IPS-18a (cell line): ENCODE measurements at regions not wholly inside any gene's neighbourhood (a gene's known extent, or its start where the extent isn't known, plus 50 kb on each side); places are given as distances from the start of the nearest gene placed in this dataset.

Experiments
- H3K27ac ChIP-seq: one replicate; pipeline ENCODE4 v1.5.1; 2013; ENCODE audit warnings: low read length
- H3K27me3 ChIP-seq: one replicate; pipeline ENCODE4 v1.6.1; 2013; ENCODE audit warnings: mild to moderate bottlenecking, low read length; ENCODE audit not compliant: control insufficient read depth, insufficient read depth
- H3K36me3 ChIP-seq: one replicate; pipeline ENCODE4 v1.6.1; 2013; ENCODE audit warnings: low read depth, low read length; ENCODE audit not compliant: control insufficient read depth
- H3K4me1 ChIP-seq: one replicate; pipeline ENCODE4 v1.6.1; 2013; ENCODE audit warnings: low read depth, low read length; ENCODE audit not compliant: control insufficient read depth
- H3K4me3 ChIP-seq: one replicate; pipeline ENCODE4 v1.5.1; 2013; ENCODE audit warnings: low read length
- H3K9ac ChIP-seq: one replicate; pipeline ENCODE4 v1.6.1; 2013; ENCODE audit warnings: mild to moderate bottlenecking, low read length, moderate library complexity
- H3K9me3 ChIP-seq: one replicate; pipeline ENCODE4 v1.6.1; 2013; ENCODE audit warnings: low read depth, low read length; ENCODE audit not compliant: control insufficient read depth

- Histone ChIP-seq H3K27me3 (no peaks in the 10 kb centered on the region), H3K9ac (no peak overlapping the region), H3K27ac (no peak overlapping the region), H3K36me3 (no peaks in the 10 kb centered on the region), H3K4me1 (no peaks in the 10 kb centered on the region), H3K9me3 (no peaks in the 10 kb centered on the region), H3K4me3 (no peak overlapping the region)
Measured at GRCh38 chr16:13756411-13757140, 163.4 kb upstream of the ERCC4 start.

DNA sequence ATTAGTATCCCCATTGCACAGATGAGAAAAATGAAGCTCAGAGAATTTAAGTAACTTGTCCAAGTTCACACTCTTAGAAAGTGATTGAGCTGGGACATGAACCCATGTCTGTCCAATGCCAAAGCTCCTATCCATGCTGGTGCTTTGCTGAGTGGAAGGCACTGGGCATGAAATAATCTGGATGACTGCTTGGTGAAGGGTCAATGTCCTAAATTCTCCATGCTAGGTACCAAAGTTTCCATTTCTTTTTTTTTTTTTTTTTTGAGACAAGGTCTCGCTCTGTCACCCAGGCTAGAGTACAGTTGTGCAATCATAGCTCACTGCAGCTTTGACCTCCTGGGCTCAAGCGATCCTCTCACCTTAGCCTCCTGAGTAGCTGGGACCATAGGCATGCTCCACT is 153.6 kb upstream of the ERCC4 start:
- H3K27me3 ChIP-seq, result no peaks in the 10 kb centered on the region
- no peaks in the 10 kb centered on the region for H3K9me3 ChIP-seq
- no peak overlapping the region for H3K4me3 ChIP-seq
- H3K27ac ChIP-seq, result no peak overlapping the region
- H3K4me1 ChIP-seq, result no peaks in the 10 kb centered on the region
- no peak overlapping the region for H3K9ac ChIP-seq
- no peaks in the 10 kb centered on the region for H3K36me3 ChIP-seq

DNA sequence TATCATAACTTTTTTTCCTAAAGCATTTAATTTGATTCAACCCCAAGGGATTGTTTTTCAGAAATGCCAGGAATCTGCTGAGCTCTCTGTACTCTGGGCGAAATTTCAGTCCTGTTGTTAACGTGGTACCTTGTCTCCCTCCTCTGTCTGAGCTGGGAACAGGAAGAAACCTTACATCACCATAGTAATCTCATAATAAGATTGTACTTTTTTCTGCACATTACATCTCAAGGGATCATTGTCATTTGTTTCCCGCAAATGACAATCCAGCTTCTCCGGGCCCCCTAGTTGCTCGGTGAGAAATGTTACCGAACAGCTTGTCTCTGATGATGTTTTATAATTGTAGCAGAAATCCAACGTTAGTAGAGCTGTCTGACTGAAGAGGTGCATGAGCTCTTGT is 152.7 kb upstream of the ERCC4 start:
- H3K9me3 ChIP-seq, result no peaks in the 10 kb centered on the region
- no peaks in the 10 kb centered on the region for H3K36me3 ChIP-seq
- no peaks in the 10 kb centered on the region for H3K4me1 ChIP-seq
- no peak overlapping the region for H3K4me3 ChIP-seq
- no peak overlapping the region for H3K27ac ChIP-seq
- H3K9ac ChIP-seq, result no peak overlapping the region
- H3K27me3 ChIP-seq, result no peaks in the 10 kb centered on the region

DNA sequence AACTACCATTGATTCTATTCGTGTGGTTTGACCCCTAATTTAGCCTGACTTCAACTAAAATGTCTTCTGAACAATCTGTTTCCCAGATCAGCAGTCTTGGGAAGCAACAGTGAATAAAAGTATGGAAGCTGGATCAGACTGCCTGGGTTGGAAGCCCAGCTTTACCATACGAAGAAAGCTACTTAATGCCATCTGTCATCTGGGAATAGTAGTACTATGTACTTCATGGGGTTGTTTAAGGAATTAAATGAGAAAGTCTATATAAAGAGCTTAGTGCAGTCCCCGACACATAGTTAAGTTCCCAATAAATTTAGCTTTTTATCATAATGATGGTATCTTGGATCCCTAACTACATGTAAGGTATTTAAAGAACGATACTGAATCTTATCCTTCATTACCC is 151.5 kb upstream of the ERCC4 start:
- H3K4me3 ChIP-seq, result no peak overlapping the region
- no peaks in the 10 kb centered on the region for H3K36me3 ChIP-seq
- no peak overlapping the region for H3K9ac ChIP-seq
- H3K27me3 ChIP-seq, result no peaks in the 10 kb centered on the region
- no peak overlapping the region for H3K27ac ChIP-seq
- H3K4me1 ChIP-seq, result no peaks in the 10 kb centered on the region
- no peaks in the 10 kb centered on the region for H3K9me3 ChIP-seq

DNA sequence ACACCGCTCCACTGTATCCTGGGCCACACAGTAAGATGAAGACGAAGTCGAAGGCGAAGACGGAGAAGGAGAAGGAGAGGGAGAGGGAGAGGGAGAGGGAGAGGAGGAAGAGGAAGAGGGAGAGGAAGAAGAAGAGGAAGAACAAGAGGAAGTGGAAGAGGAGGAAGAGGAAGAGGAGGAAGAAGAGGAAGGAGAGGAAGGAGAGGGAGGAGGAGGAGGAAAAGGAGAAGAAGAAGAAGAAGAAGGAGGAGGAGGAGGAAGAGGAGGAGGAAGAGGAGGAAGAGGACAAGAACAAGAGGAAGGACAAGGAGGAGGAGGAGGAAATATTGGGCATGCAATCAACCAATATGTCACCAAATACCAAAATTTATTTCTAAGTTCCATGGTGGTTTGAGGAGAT is 149.5 kb upstream of the ERCC4 start:
- Histone ChIP-seq H3K9ac (no peak overlapping the region), H3K27me3 (no peaks in the 10 kb centered on the region)

GRCh38 chr16:13772782-13773181 is 147.2 kb upstream of the ERCC4 start:
- Histone ChIP-seq H3K27me3 (no peaks in the 10 kb centered on the region), H3K27ac (no peak overlapping the region), H3K9ac (no peak overlapping the region), H3K4me3 (no peak overlapping the region), H3K36me3 (no peaks in the 10 kb centered on the region), H3K4me1 (no peaks in the 10 kb centered on the region), H3K9me3 (peaks cover 5% of the 10 kb centered on the region)

More for the DNA sequence above, 149.5 kb upstream of the ERCC4 start:
- Histone ChIP-seq H3K4me1 (no peaks in the 10 kb centered on the region), H3K9me3 (peaks cover 3% of the 10 kb centered on the region), H3K27ac (no peak overlapping the region), H3K36me3 (no peaks in the 10 kb centered on the region), H3K4me3 (no peak overlapping the region)

DNA sequence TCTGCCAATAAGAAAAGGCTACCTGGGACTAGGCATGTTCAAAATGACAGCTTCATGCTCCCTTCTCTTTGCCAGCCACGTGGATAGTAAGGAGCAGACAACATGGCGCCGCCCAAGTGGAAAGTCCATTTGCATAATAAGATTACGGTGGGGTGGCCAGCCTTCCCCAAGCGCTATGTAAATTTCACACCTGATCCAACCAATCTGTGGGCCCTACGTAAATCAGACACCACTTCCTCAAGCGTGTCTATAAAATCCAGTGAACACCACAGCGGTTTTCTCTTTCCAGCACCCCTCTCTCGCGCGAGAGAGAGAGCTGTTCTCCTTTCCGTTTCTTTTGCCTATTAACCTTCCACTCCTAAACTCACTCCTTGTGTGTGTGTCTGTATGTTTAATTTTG is 140.3 kb upstream of the ERCC4 start:
- Histone ChIP-seq H3K9me3 (peaks cover 5% of the 10 kb centered on the region), H3K27me3 (no peaks in the 10 kb centered on the region), H3K27ac (no peak overlapping the region), H3K4me3 (no peak overlapping the region), H3K36me3 (no peaks in the 10 kb centered on the region), H3K9ac (no peak overlapping the region), H3K4me1 (peaks cover 10% of the 10 kb centered on the region)

GRCh38 chr16:13780406-13781168 is 139.4 kb upstream of the ERCC4 start:
- Histone ChIP-seq H3K4me3 (no peak overlapping the region), H3K4me1 (peaks cover 10% of the 10 kb centered on the region), H3K27ac (no peak overlapping the region)

DNA sequence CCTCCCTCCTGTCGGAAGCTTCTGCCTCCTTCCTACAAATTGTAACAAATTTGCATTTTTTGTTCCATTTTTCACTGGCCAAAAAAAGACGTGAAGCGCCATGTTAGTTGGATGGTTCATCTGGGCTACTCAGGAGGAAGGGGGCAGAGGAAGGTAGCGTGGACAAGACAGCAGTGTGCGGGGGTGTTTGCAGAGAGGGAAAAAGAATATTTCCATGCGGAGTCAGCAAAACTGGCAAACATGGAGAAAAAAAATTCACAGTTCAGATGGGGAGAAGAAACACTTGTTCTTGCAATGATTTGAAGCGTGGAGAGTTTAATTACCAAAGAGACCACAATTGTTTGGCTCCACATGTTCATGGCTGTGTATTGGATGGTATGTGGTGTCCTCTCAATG is 138.8 kb upstream of the ERCC4 start:
- H3K9ac ChIP-seq, result no peak overlapping the region
- peaks cover 10% of the 10 kb centered on the region for H3K4me1 ChIP-seq
- H3K4me3 ChIP-seq, result no peak overlapping the region
- no peaks in the 10 kb centered on the region for H3K27me3 ChIP-seq
- no peaks in the 10 kb centered on the region for H3K36me3 ChIP-seq
- no peak overlapping the region for H3K27ac ChIP-seq
- H3K9me3 ChIP-seq, result no peaks in the 10 kb centered on the region

More at GRCh38 chr16:13780406-13781168, 139.4 kb upstream of the ERCC4 start:
- H3K27me3 ChIP-seq, result no peaks in the 10 kb centered on the region
- peaks cover under 1% of the 10 kb centered on the region for H3K9me3 ChIP-seq
- no peak overlapping the region for H3K9ac ChIP-seq
- no peaks in the 10 kb centered on the region for H3K36me3 ChIP-seq

GRCh38 chr16:13781575-13782338 is 138.2 kb upstream of the ERCC4 start:
- Histone ChIP-seq H3K27ac (no peak overlapping the region), H3K27me3 (no peaks in the 10 kb centered on the region), H3K4me3 (no peak overlapping the region), H3K4me1 (peaks cover 10% of the 10 kb centered on the region), H3K9ac (no peak overlapping the region), H3K36me3 (no peaks in the 10 kb centered on the region), H3K9me3 (no peaks in the 10 kb centered on the region)

DNA sequence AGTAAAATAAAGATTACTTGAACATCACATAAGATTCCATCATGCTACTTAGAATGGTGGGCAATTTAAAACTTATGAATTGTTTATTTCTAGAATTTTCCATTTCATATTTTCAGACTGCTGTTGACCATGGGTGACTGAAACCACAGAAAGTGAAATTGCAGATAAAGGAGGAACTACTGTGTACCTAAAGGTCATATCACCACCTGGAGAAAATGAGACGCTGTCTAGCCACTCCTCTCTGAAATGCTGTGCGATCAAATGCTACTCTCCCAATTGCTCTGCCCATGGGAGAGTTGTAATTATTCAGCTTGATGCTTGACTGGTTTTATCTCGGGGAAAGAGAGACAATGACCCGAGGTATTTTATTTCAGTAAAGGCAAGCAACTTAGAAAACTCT is 128.9 kb upstream of the ERCC4 start:
- Histone ChIP-seq H3K36me3 (no peaks in the 10 kb centered on the region), H3K27ac (no peak overlapping the region), H3K4me3 (no peak overlapping the region), H3K27me3 (no peaks in the 10 kb centered on the region), H3K4me1 (peaks cover 4% of the 10 kb centered on the region), H3K9me3 (no peaks in the 10 kb centered on the region), H3K9ac (no peak overlapping the region)
